ENCODE measurements at regions not wholly inside any gene's neighbourhood (a gene's known extent, or its start where the extent isn't known, plus 50 kb on each side); places are given as distances from the start of the nearest gene placed in this dataset.

DNA sequence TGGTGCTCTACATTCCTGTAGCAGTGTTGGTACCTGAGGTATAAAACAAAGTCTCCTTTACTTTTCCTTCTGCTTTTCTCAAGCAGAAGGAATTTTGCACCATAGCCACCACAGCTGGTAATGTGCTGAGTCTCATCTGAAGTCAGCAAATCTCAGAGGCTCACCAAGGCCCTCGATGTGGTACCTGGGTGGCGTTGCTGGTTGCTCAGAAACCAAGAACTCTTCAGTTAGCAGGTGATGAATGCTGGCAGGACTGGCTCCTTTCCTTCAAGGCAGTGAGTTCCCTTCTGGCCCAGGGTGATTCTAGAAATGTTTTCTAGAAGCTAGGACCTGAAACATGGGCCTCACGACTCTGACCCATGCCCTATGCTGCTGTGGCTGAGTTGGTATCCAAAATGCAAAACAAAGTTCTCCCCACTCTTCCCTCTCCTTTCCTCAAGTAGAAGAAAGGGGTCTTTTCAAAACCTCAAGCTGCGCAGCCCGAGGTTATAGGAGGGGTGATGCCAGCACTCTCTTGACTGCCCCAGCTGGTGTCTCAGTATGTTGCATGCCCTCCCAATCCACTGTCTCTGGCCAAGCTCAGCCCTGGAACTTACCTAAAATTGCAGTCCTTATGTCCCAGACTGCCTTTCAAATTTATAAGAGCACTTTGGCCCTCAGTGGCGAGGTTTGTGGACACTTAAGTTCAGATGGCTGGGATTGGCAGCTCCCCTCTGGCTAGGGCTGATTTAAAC, 592.3 kb downstream of the FRK start:
- H3K27me3 Mint-ChIP-seq (ENCODE audit: low read depth, poor library complexity) = peaks cover 4% of the 10 kb centered on the region
- no peaks in the 10 kb centered on the region for H3K36me3 Mint-ChIP-seq (ENCODE audit: low read depth)
- TF ChIP-seq, protein P1, sequence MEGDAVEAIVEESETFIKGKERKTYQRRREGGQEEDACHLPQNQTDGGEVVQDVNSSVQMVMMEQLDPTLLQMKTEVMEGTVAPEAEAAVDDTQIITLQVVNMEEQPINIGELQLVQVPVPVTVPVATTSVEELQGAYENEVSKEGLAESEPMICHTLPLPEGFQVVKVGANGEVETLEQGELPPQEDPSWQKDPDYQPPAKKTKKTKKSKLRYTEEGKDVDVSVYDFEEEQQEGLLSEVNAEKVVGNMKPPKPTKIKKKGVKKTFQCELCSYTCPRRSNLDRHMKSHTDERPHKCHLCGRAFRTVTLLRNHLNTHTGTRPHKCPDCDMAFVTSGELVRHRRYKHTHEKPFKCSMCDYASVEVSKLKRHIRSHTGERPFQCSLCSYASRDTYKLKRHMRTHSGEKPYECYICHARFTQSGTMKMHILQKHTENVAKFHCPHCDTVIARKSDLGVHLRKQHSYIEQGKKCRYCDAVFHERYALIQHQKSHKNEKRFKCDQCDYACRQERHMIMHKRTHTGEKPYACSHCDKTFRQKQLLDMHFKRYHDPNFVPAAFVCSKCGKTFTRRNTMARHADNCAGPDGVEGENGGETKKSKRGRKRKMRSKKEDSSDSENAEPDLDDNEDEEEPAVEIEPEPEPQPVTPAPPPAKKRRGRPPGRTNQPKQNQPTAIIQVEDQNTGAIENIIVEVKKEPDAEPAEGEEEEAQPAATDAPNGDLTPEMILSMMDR (IDR thresholded peaks at IDR 0.05) = no peak
- no peak overlapping the region for H3K27ac Mint-ChIP-seq
- H3K4me1 Mint-ChIP-seq = no peaks in the 10 kb centered on the region
- DNase-seq = no peak
- no peaks in the 10 kb centered on the region for H3K9me3 Mint-ChIP-seq
- H3K4me3 Mint-ChIP-seq = no peak overlapping the region

DNA sequence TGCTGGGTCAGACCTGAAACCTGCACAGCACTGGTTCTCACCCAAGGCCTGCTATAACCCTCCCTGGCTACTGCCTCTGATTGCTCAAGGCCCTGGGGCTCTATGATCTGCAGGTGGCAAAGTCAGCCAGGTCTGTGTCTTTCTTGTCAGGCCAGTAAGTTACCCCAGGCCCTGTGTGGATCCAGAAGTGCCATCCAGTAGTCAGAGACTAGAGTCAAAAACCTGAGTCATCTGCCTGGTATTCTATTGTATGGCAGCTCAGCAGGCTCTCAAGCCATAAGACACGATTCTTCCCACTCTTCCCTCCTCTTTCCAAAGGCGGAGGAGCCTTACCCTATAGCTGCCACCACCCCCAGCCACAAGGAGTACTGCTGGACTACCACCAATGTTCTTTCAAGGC, 593.0 kb downstream of the FRK start:
- Mint-ChIP-seq H3K36me3 (ENCODE audit: low read depth) (no peaks in the 10 kb centered on the region), H3K27ac (no peak overlapping the region), H3K4me3 (no peak overlapping the region), H3K27me3 (ENCODE audit: low read depth, poor library complexity) (peaks cover 4% of the 10 kb centered on the region), H3K4me1 (no peaks in the 10 kb centered on the region), H3K9me3 (no peaks in the 10 kb centered on the region)
- no peak for DNase-seq
- TF ChIP-seq, protein P1 (IDR thresholded peaks at IDR 0.05) = no peak

DNA sequence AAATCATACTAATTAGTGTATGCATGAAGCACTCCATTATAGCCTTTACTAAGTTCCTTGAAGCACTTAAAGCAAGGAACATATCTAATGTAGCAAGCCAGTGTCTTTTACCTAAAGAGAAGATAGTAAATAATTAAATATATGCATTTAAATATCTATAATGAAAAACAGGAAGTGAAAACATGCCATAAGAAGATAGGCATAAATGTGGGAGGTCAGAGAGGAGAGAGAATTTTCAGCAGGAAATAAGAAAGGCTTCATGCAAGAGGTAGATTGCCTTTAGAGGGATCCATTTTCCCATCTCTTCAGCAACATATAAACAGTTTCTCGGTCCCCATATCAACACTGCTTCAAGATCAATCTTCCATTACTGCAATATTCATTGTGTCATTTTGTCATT, 599.8 kb downstream of the FRK start:
- Mint-ChIP-seq H3K4me1 (no peaks in the 10 kb centered on the region), H3K4me3 (no peak overlapping the region), H3K36me3 (ENCODE audit: low read depth) (no peaks in the 10 kb centered on the region), H3K27ac (no peak overlapping the region), H3K9me3 (no peaks in the 10 kb centered on the region), H3K27me3 (ENCODE audit: low read depth, poor library complexity) (no peaks in the 10 kb centered on the region)
- TF ChIP-seq, protein P1 (IDR thresholded peaks at IDR 0.05) = no peak
- no peak for DNase-seq

DNA sequence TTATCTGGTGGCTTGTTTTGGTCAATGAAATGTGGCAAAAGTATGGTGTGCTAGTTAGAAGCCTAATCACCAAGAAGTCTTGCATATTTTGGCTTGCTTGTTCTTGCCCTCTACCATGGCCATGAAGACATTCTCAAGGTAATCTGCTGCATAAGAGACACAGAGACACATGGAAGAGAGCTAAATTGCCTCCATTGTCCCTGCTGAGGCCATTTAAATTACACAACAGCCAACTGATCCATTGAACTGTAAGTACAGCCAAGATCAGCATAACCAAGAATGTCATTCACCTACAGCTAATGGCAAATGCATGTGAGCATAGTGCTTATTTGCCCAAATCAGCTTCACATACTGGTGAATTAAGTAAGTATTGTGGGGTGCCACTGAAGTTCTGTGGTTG, 603.8 kb downstream of the FRK start:
- Mint-ChIP-seq H3K36me3 (ENCODE audit: low read depth) (no peaks in the 10 kb centered on the region), H3K9me3 (no peaks in the 10 kb centered on the region), H3K27me3 (ENCODE audit: low read depth, poor library complexity) (no peaks in the 10 kb centered on the region), H3K4me3 (no peak overlapping the region), H3K4me1 (no peaks in the 10 kb centered on the region), H3K27ac (no peak overlapping the region)
- DNase-seq = no peak
- TF ChIP-seq, protein P1 (IDR thresholded peaks at IDR 0.05) = no peak

DNA sequence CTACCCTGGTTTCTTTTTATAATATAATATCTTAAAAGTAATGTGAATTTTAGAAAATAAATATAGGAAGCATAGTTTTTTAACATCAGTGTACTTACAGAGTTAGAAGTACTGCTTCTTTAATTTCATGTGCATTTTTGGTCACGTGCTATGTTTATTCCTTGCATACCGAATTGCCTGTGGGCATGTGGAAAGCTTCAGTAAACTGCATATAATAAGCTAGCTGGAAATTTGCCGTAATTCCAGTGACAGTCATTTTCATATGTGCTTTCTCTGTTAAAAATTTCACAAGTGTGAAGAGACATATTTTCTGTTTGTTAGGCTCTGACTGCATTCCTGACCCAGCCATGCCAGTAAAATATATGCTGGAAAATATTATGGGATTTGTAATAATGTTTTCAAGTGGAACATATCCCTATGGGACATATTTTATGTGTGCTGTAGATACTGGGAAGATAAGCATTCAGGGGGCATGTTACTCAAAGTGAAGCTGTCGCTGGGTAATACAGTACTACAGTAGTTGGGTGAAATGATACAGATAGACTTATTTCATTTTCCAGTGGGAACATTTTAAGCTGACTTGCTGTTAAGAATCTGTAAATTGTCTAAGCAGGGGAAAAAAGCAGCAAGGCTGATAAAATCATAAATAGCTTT, 616.7 kb downstream of the FRK start:
- Mint-ChIP-seq H3K27me3 (ENCODE audit: low read depth, poor library complexity) (no peaks in the 10 kb centered on the region), H3K4me3 (no peak overlapping the region), H3K27ac (no peak overlapping the region), H3K36me3 (ENCODE audit: low read depth) (no peaks in the 10 kb centered on the region), H3K4me1 (peaks cover 13% of the 10 kb centered on the region), H3K9me3 (no peaks in the 10 kb centered on the region)
- TF ChIP-seq, protein P1 (IDR thresholded peaks at IDR 0.05) = no peak
- no peak for DNase-seq

DNA sequence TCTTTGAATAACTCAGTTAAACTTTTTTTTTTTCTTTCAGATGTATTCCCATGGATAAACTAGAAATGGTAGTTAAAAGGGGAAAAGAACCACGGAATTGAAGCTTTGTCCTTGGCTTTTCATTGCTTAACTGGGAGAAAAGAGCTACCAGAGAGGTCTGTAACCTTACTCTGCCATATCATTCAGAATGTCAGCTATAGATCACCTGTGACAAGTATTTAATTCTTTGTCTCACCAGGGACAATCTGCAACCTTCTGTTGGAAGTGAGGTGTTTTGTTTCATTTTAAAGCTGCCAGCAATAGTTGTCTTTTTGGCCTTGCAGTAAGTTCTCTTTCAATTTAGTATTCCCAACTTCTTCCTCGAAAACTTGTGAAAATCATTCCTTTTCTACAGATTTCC, 618.4 kb downstream of the FRK start:
- Mint-ChIP-seq H3K4me3 (no peak overlapping the region), H3K27ac (no peak overlapping the region), H3K36me3 (ENCODE audit: low read depth) (no peaks in the 10 kb centered on the region), H3K9me3 (no peaks in the 10 kb centered on the region), H3K4me1 (peaks cover 13% of the 10 kb centered on the region), H3K27me3 (ENCODE audit: low read depth, poor library complexity) (no peaks in the 10 kb centered on the region)
- no peak for DNase-seq
- TF ChIP-seq, protein P1 (IDR thresholded peaks at IDR 0.05) = no peak
